Astrocyte of the cerebellum (primary cell): ENCODE measurements at regions not wholly inside any gene's neighbourhood (a gene's known extent, or its start where the extent isn't known, plus 50 kb on each side); places are given as distances from the start of the nearest gene placed in this dataset.

ENCODE experiments used
- DNase-seq: peaks from one replicate; pipeline ENCODE4 v3.0.0-alpha.2; 2011; ENCODE audit warnings: low read depth
- H3K4me3 ChIP-seq: 2 replicates; pipeline ENCODE4 v1.5.1; 2011; ENCODE audit warnings: mild to moderate bottlenecking, low read depth, low read length, moderate library complexity
- in situ Hi-C: cut with HindIII; loops from 2 replicates; pipeline ENCODE4 v1.10.0; 2017; ENCODE audit warnings: low sequenced_read_pairs
- TF ChIP-seq, protein P1 (sequence below): IDR thresholded peaks from 2 replicates; pipeline ENCODE4 v1.5.1; 2012; ENCODE audit warnings: low read length, low read depth, moderate library complexity, mild to moderate bottlenecking; ENCODE audit errors: missing control alignments

DNA sequence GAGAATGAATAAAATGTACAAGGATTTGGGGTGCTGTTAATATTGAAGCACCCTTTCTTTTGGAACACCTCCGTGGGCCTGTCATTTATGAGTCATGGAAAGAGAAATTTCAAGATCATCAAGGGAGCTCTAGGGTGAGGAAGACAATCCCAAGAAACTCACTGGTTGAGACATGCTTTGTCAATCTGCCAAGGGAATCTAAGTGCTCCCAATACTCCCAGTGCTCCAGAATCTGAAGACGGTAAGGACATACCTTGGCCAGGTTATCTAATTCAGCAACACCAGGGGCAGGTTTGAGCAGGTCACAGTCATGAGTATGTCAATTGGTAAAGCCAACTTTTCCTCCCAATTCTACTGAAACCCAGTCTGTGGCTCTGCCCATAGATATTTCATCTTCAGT lies 556.4 kb upstream of the CPEB2 start:
- TF ChIP-seq, protein P1, sequence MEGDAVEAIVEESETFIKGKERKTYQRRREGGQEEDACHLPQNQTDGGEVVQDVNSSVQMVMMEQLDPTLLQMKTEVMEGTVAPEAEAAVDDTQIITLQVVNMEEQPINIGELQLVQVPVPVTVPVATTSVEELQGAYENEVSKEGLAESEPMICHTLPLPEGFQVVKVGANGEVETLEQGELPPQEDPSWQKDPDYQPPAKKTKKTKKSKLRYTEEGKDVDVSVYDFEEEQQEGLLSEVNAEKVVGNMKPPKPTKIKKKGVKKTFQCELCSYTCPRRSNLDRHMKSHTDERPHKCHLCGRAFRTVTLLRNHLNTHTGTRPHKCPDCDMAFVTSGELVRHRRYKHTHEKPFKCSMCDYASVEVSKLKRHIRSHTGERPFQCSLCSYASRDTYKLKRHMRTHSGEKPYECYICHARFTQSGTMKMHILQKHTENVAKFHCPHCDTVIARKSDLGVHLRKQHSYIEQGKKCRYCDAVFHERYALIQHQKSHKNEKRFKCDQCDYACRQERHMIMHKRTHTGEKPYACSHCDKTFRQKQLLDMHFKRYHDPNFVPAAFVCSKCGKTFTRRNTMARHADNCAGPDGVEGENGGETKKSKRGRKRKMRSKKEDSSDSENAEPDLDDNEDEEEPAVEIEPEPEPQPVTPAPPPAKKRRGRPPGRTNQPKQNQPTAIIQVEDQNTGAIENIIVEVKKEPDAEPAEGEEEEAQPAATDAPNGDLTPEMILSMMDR: no peak
- DNase-seq: no peak
- no peak overlapping the region for H3K4me3 ChIP-seq
- in situ Hi-C loops: no loop called here

GRCh38 chr4:14446311-14446710 lies 556.0 kb upstream of the CPEB2 start:
- TF ChIP-seq, protein P1: no peak
- H3K4me3 ChIP-seq: no peak overlapping the region
- peak; percentile 12 for DNase-seq
- in situ Hi-C loops: no loop called here

- in situ Hi-C loops: no loop called here
- TF ChIP-seq, protein P1: no peak
Observed at GRCh38 chr4:14446904-14447303, 555.4 kb upstream of the CPEB2 start.

GRCh38 chr4:14449308-14449707 lies 553.0 kb upstream of the CPEB2 start:
- DNase-seq: no peak
- TF ChIP-seq, protein P1: no peak
- no peak overlapping the region for H3K4me3 ChIP-seq
- in situ Hi-C loops: no loop called here

More at GRCh38 chr4:14446904-14447303, 555.4 kb upstream of the CPEB2 start:
- H3K4me3 ChIP-seq: no peak overlapping the region
- no peak for DNase-seq

GRCh38 chr4:14452001-14452400 lies 550.3 kb upstream of the CPEB2 start:
- no peak overlapping the region for H3K4me3 ChIP-seq
- TF ChIP-seq, protein P1: no peak
- in situ Hi-C loops: no loop called here
- no peak for DNase-seq

GRCh38 chr4:14452764-14453163 lies 549.5 kb upstream of the CPEB2 start:
- TF ChIP-seq, protein P1: no peak
- in situ Hi-C loops: no loop called here
- no peak overlapping the region for H3K4me3 ChIP-seq
- DNase-seq: no peak

GRCh38 chr4:14458463-14458862 lies 543.8 kb upstream of the CPEB2 start:
- DNase-seq: no peak
- in situ Hi-C loops: no loop called here
- TF ChIP-seq, protein P1: no peak
- H3K4me3 ChIP-seq: no peak overlapping the region
